Activated naive CD4-positive, alpha-beta T cell treated with anti-CD3 and anti-CD28 coated beads for 36 hours (primary cell): ENCODE measurements at regions not wholly inside any gene's neighbourhood (a gene's known extent, or its start where the extent isn't known, plus 50 kb on each side); places are given as distances from the start of the nearest gene placed in this dataset.
"Not testable (repeated sequence)": the region's sequence is repeated elsewhere in the genome, so short reads cannot be mapped to it uniquely, and the experiment has no call there.

Source experiments
- CTCF ChIA-PET: fragments of 350-600 bp; sonication (Branson Sonifier 250); formaldehyde crosslinking; loops from one replicate; lab custom pipeline; 2021; ENCODE audit warnings: antibody characterized with exemption; lab: Charles Lee
- DNase-seq: peaks from one replicate; pipeline ENCODE4 v3.0.0-alpha.2; 2020
- H3K27ac Mint-ChIP-seq: one replicate; pipeline ENCODE4 v1.8.0; 2021; ENCODE audit warnings: mild to moderate bottlenecking, mixed read lengths
- H3K27me3 Mint-ChIP-seq: one replicate; pipeline ENCODE4 v1.8.0; 2021; ENCODE audit warnings: low read depth, mixed read lengths
- H3K36me3 Mint-ChIP-seq: one replicate; pipeline ENCODE4 v1.8.0; 2021; ENCODE audit warnings: low read depth, mixed read lengths
- H3K4me1 Mint-ChIP-seq: one replicate; pipeline ENCODE4 v1.8.0; 2021; ENCODE audit warnings: low read depth, mixed read lengths
- H3K4me3 Mint-ChIP-seq: one replicate; pipeline ENCODE4 v1.8.0; 2021; ENCODE audit warnings: mild to moderate bottlenecking, moderate library complexity, mixed read lengths
- H3K9me3 Mint-ChIP-seq: one replicate; pipeline ENCODE4 v1.8.0; 2021; ENCODE audit warnings: mixed read lengths
- intact Hi-C: fragments of 100-400 bp; cut with micrococcal nuclease; formaldehyde crosslinking; loops from one replicate; pipeline ENCODE4 v1.15.1; 2023

GRCh38 chr17:34008125-34008524, 247.0 kb upstream of the CCL2 start:
- Mint-ChIP-seq H3K4me1 (no peaks in the 10 kb centered on the region), H3K27me3 (peaks cover 8% of the 10 kb centered on the region), H3K36me3 (no peaks in the 10 kb centered on the region), H3K4me3 (no peak overlapping the region), H3K27ac (no peak overlapping the region), H3K9me3 (no peaks in the 10 kb centered on the region)
- DNase-seq: no peak
- CTCF ChIA-PET: no interaction called here
- intact Hi-C loops: no loop called here

GRCh38 chr17:34009912-34010311, 245.2 kb upstream of the CCL2 start:
- DNase-seq: no peak
- Mint-ChIP-seq H3K36me3 (no peaks in the 10 kb centered on the region), H3K27ac (no peak overlapping the region), H3K9me3 (no peaks in the 10 kb centered on the region), H3K4me3 (no peak overlapping the region), H3K27me3 (peaks cover 8% of the 10 kb centered on the region), H3K4me1 (no peaks in the 10 kb centered on the region)
- intact Hi-C loops: no loop called here
- CTCF ChIA-PET: interaction anchor here (0.6 kb wide), 1 partner anchor 12 kb away, joined by 3 read pairs; no protein-coding TSS in a partner anchor

GRCh38 chr17:34010534-34010933, 244.6 kb upstream of the CCL2 start:
- no peaks in the 10 kb centered on the region for H3K4me1 Mint-ChIP-seq
- H3K27ac Mint-ChIP-seq: no peak overlapping the region
- no peaks in the 10 kb centered on the region for H3K36me3 Mint-ChIP-seq
- intact Hi-C loops: no loop called here
- peaks cover 8% of the 10 kb centered on the region for H3K27me3 Mint-ChIP-seq
- no peak overlapping the region for H3K4me3 Mint-ChIP-seq
- no peaks in the 10 kb centered on the region for H3K9me3 Mint-ChIP-seq
- DNase-seq: no peak
- CTCF ChIA-PET: no interaction called here

- no peak overlapping the region for H3K27ac Mint-ChIP-seq
- no peak for DNase-seq
- peaks cover 2% of the 10 kb centered on the region for H3K27me3 Mint-ChIP-seq
- no peak overlapping the region for H3K4me3 Mint-ChIP-seq
- CTCF ChIA-PET: no interaction called here
- no peaks in the 10 kb centered on the region for H3K4me1 Mint-ChIP-seq
- no peaks in the 10 kb centered on the region for H3K36me3 Mint-ChIP-seq
- H3K9me3 Mint-ChIP-seq: no peaks in the 10 kb centered on the region
- intact Hi-C loops: no loop called here
These were observed 243.5 kb upstream of the CCL2 start for GRCh38 chr17:34011599-34011998.

GRCh38 chr17:34012709-34013375, 242.2 kb upstream of the CCL2 start:
- H3K4me3 Mint-ChIP-seq: no peak overlapping the region
- H3K9me3 Mint-ChIP-seq: no peaks in the 10 kb centered on the region
- H3K27me3 Mint-ChIP-seq: peaks cover 2% of the 10 kb centered on the region
- CTCF ChIA-PET: no interaction called here
- intact Hi-C loops: no loop called here
- H3K36me3 Mint-ChIP-seq: no peaks in the 10 kb centered on the region
- no peak for DNase-seq
- H3K4me1 Mint-ChIP-seq: no peaks in the 10 kb centered on the region
- no peak overlapping the region for H3K27ac Mint-ChIP-seq

GRCh38 chr17:34015253-34015652, 239.8 kb upstream of the CCL2 start:
- CTCF ChIA-PET: no interaction called here
- intact Hi-C loops: no loop called here
- H3K4me1 Mint-ChIP-seq: no peaks in the 10 kb centered on the region
- H3K4me3 Mint-ChIP-seq: no peak overlapping the region
- peaks cover 4% of the 10 kb centered on the region for H3K27me3 Mint-ChIP-seq
- H3K9me3 Mint-ChIP-seq: no peaks in the 10 kb centered on the region
- no peak overlapping the region for H3K27ac Mint-ChIP-seq
- H3K36me3 Mint-ChIP-seq: no peaks in the 10 kb centered on the region
- no peak for DNase-seq

- peaks cover 2% of the 10 kb centered on the region for H3K36me3 Mint-ChIP-seq
- H3K4me1 Mint-ChIP-seq: no peaks in the 10 kb centered on the region
- H3K9me3 Mint-ChIP-seq: no peaks in the 10 kb centered on the region
- peaks cover 24% of the 10 kb centered on the region for H3K27me3 Mint-ChIP-seq
- CTCF ChIA-PET: no interaction called here
- DNase-seq: no peak
- no peak overlapping the region for H3K27ac Mint-ChIP-seq
- no peak overlapping the region for H3K4me3 Mint-ChIP-seq
- intact Hi-C loops: no loop called here
These were observed 230.7 kb upstream of the CCL2 start for GRCh38 chr17:34024386-34024785.

- DNase-seq: no peak
- Mint-ChIP-seq H3K27me3 (peaks cover 27% of the 10 kb centered on the region), H3K4me3 (no peak overlapping the region), H3K4me1 (no peaks in the 10 kb centered on the region), H3K27ac (no peak overlapping the region), H3K9me3 (no peaks in the 10 kb centered on the region), H3K36me3 (peaks cover 2% of the 10 kb centered on the region)
- CTCF ChIA-PET: no interaction called here
- intact Hi-C loops: no loop called here
These were observed 230.1 kb upstream of the CCL2 start for GRCh38 chr17:34024806-34025551.

- H3K27ac Mint-ChIP-seq, H3K4me1 Mint-ChIP-seq, H3K36me3 Mint-ChIP-seq, H3K4me3 Mint-ChIP-seq, CTCF ChIA-PET, DNase-seq, intact Hi-C loops: not testable (repeated sequence)
- Mint-ChIP-seq H3K9me3 (peaks cover 25% of the 10 kb centered on the region), H3K27me3 (peaks cover 21% of the 10 kb centered on the region)
These were observed 224.5 kb upstream of the CCL2 start for GRCh38 chr17:34030601-34031000.

GRCh38 chr17:34032305-34032704, 222.8 kb upstream of the CCL2 start:
- H3K4me1 Mint-ChIP-seq, H3K4me3 Mint-ChIP-seq, H3K27ac Mint-ChIP-seq, DNase-seq, H3K36me3 Mint-ChIP-seq, intact Hi-C loops, CTCF ChIA-PET: not testable (repeated sequence)
- peaks cover 30% of the 10 kb centered on the region for H3K9me3 Mint-ChIP-seq
- peaks cover 13% of the 10 kb centered on the region for H3K27me3 Mint-ChIP-seq

GRCh38 chr17:34038786-34039185, 216.3 kb upstream of the CCL2 start:
- peaks cover 19% of the 10 kb centered on the region for H3K27me3 Mint-ChIP-seq
- H3K9me3 Mint-ChIP-seq: peaks cover 12% of the 10 kb centered on the region
- CTCF ChIA-PET, DNase-seq, H3K4me3 Mint-ChIP-seq, H3K4me1 Mint-ChIP-seq, intact Hi-C loops, H3K27ac Mint-ChIP-seq, H3K36me3 Mint-ChIP-seq: not testable (repeated sequence)

- H3K4me1 Mint-ChIP-seq, DNase-seq, H3K4me3 Mint-ChIP-seq, H3K36me3 Mint-ChIP-seq, H3K27ac Mint-ChIP-seq, CTCF ChIA-PET, intact Hi-C loops: not testable (repeated sequence)
- Mint-ChIP-seq H3K9me3 (peaks cover 10% of the 10 kb centered on the region), H3K27me3 (peaks cover 19% of the 10 kb centered on the region)
These were observed 215.9 kb upstream of the CCL2 start for GRCh38 chr17:34039213-34039612.
